Glutamatergic neuron (in vitro differentiated cells): ENCODE measurements at regions not wholly inside any gene's neighbourhood (a gene's known extent, or its start where the extent isn't known, plus 50 kb on each side); places are given as distances from the start of the nearest gene placed in this dataset.

Experiments
- DNase-seq: peaks from one replicate; pipeline ENCODE4 v3.0.0; 2022
- H3K27ac Mint-ChIP-seq: one replicate; pipeline ENCODE4 v1.8.0; 2020; ENCODE audit warnings: mild to moderate bottlenecking, mixed read lengths, inconsistent platforms; ENCODE audit not compliant: unreplicated experiment
- H3K27me3 Mint-ChIP-seq: one replicate; pipeline ENCODE4 v1.8.0; 2020; ENCODE audit warnings: mild to moderate bottlenecking, moderate library complexity, mixed read lengths, inconsistent platforms; ENCODE audit not compliant: unreplicated experiment
- H3K36me3 Mint-ChIP-seq: one replicate; pipeline ENCODE4 v1.8.0; 2020; ENCODE audit warnings: mild to moderate bottlenecking, mixed read lengths, inconsistent platforms; ENCODE audit not compliant: unreplicated experiment
- H3K4me1 Mint-ChIP-seq: one replicate; pipeline ENCODE4 v1.8.0; 2020; ENCODE audit warnings: mild to moderate bottlenecking, low read depth, mixed read lengths, inconsistent platforms; ENCODE audit not compliant: unreplicated experiment
- H3K4me3 Mint-ChIP-seq: one replicate; pipeline ENCODE4 v1.8.0; 2020; ENCODE audit warnings: mild to moderate bottlenecking, mixed read lengths, inconsistent platforms; ENCODE audit not compliant: unreplicated experiment
- H3K9me3 Mint-ChIP-seq: one replicate; pipeline ENCODE4 v1.8.0; 2020; ENCODE audit warnings: mild to moderate bottlenecking, moderate library complexity, mixed read lengths, inconsistent platforms; ENCODE audit not compliant: unreplicated experiment
- TF ChIP-seq, protein P1 (sequence below): fragments of 200-600 bp; sonication (generic); IDR thresholded peaks from one replicate; pipeline ENCODE4 v1.5.0; 2021; ENCODE audit not compliant: partially characterized antibody, unreplicated experiment

DNA sequence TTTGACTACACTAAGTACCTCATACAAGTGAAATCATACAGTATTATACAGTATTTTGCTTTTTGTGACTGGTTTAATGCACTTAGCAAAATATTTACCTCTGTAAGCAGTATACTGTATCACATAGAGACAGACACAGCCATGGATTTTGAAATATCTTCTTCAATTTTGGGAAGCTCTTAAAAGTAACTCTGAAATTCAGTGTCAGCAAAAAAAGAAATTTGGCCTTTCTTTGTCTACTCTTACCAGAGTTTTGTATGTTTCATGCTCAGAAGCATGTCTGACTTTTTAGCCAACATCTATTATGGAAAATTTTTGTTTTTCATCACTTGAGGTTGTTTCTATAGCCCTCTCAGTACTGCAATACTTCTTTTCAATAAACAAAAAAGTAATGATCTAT is 1102.2 kb downstream of the TRHDE start:
- no peaks in the 10 kb centered on the region for H3K36me3 Mint-ChIP-seq
- H3K27me3 Mint-ChIP-seq = no peaks in the 10 kb centered on the region
- TF ChIP-seq, protein P1, sequence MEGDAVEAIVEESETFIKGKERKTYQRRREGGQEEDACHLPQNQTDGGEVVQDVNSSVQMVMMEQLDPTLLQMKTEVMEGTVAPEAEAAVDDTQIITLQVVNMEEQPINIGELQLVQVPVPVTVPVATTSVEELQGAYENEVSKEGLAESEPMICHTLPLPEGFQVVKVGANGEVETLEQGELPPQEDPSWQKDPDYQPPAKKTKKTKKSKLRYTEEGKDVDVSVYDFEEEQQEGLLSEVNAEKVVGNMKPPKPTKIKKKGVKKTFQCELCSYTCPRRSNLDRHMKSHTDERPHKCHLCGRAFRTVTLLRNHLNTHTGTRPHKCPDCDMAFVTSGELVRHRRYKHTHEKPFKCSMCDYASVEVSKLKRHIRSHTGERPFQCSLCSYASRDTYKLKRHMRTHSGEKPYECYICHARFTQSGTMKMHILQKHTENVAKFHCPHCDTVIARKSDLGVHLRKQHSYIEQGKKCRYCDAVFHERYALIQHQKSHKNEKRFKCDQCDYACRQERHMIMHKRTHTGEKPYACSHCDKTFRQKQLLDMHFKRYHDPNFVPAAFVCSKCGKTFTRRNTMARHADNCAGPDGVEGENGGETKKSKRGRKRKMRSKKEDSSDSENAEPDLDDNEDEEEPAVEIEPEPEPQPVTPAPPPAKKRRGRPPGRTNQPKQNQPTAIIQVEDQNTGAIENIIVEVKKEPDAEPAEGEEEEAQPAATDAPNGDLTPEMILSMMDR = no peak
- no peaks in the 10 kb centered on the region for H3K9me3 Mint-ChIP-seq
- no peak for DNase-seq
- no peak overlapping the region for H3K27ac Mint-ChIP-seq
- H3K4me3 Mint-ChIP-seq = no peak overlapping the region
- no peaks in the 10 kb centered on the region for H3K4me1 Mint-ChIP-seq

DNA sequence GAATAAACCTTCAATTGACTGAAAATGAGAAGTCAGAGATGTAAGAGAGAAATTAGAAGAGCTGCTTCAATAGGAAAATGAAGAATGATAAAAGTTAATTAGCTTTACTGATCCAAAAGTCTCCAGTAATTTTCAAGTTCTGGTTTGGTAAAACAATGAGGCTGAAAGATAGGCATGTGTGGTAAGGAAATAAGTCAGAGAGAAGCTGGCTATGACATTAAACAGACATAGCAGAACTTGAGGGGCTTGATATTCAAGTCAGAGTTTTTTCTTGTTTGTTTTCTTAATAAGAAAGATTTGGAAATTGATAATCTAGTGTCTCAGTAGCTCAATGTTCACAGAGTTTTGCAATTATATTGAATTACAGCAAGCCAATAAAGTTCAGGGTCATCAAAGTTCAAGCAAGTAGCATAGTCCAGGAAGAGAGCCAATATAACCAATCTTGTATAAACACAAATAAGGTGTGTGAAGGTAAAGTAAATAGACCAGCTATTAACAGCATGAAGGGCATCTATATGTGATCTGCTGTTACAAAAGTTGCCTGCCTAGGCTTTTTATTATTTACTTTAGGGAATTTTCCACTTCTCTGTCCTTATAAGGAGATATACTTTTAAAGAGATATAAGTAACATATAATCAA is 1111.5 kb downstream of the TRHDE start:
- no peak overlapping the region for H3K4me3 Mint-ChIP-seq
- no peak for DNase-seq
- TF ChIP-seq, protein P1 = no peak
- no peaks in the 10 kb centered on the region for H3K9me3 Mint-ChIP-seq
- H3K27me3 Mint-ChIP-seq = peaks cover 2% of the 10 kb centered on the region
- H3K4me1 Mint-ChIP-seq = no peaks in the 10 kb centered on the region
- H3K27ac Mint-ChIP-seq = no peak overlapping the region
- no peaks in the 10 kb centered on the region for H3K36me3 Mint-ChIP-seq

DNA sequence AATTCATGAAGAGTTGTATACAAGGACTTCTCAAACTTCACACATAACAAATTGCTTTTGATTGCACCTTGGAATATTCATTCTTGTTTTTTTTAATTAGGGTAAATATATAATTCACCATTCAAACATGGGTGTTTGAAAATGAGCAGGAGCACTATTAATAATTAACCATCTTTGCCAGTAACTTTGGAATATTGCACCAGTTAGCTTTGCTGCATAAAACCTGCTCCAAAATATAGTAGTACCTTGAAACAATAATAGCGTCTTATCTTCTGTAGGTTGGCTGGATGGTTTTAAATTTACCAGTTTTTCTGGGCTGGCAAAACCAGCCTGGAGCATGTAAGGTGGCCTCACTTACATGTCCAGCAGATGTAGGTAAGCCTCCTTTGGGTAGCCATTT is 1112.4 kb downstream of the TRHDE start:
- TF ChIP-seq, protein P1 = no peak
- no peak overlapping the region for H3K27ac Mint-ChIP-seq
- H3K4me3 Mint-ChIP-seq = no peak overlapping the region
- no peak for DNase-seq
- no peaks in the 10 kb centered on the region for H3K9me3 Mint-ChIP-seq
- H3K4me1 Mint-ChIP-seq = no peaks in the 10 kb centered on the region
- peaks cover 2% of the 10 kb centered on the region for H3K27me3 Mint-ChIP-seq
- H3K36me3 Mint-ChIP-seq = no peaks in the 10 kb centered on the region

DNA sequence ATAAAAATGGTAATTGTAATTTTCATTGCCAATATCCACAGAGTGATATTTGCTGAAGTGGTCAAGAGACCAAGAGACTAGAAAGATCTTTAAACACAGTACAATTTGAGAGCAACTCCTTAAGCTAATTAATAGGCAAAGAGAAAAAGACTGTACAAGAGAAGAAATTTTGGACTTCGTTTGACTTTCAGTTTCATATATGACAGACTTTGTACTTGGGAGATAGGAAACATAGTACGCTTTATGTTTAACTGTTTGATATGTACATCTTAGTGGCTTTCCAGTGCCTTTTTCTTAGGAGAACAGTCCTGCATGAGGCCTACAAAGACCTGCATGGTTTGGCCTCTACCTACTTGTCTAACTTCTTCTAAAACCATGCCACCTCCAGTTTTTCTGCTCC is 1118.1 kb downstream of the TRHDE start:
- H3K4me1 Mint-ChIP-seq = no peaks in the 10 kb centered on the region
- peaks cover 2% of the 10 kb centered on the region for H3K27me3 Mint-ChIP-seq
- no peak for DNase-seq
- H3K27ac Mint-ChIP-seq = no peak overlapping the region
- TF ChIP-seq, protein P1 = no peak
- H3K4me3 Mint-ChIP-seq = no peak overlapping the region
- H3K9me3 Mint-ChIP-seq = no peaks in the 10 kb centered on the region
- H3K36me3 Mint-ChIP-seq = no peaks in the 10 kb centered on the region

DNA sequence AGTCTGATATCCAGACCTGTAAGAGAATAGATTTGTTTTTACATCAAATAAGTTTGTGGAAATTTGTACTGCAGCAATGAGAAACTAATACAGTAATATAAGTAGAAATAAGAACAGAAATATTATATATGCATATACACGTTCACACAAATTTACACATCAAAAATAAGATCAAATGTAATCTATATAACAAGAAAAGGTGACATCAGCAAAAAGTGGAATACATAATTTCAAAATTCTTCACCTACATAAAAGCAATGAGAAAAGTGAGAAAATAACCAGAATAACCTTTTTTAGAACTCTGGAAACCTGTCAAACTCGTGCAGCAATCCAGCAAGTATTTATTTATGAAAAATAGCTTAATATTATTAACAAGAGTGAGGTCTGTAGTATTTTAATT is 1124.6 kb upstream of the ATXN7L3B start:
- Mint-ChIP-seq H3K27ac (no peak overlapping the region), H3K27me3 (no peaks in the 10 kb centered on the region), H3K9me3 (peaks cover 1% of the 10 kb centered on the region), H3K36me3 (no peaks in the 10 kb centered on the region), H3K4me1 (no peaks in the 10 kb centered on the region), H3K4me3 (no peak overlapping the region)
- DNase-seq = no peak
- TF ChIP-seq, protein P1 = no peak
